NCI-H2227 (cell line): ENCODE measurements at regions not wholly inside any gene's neighbourhood (a gene's known extent, or its start where the extent isn't known, plus 50 kb on each side); places are given as distances from the start of the nearest gene placed in this dataset.
"Not testable (repeated sequence)": the region's sequence is repeated elsewhere in the genome, so short reads cannot be mapped to it uniquely, and the experiment has no call there.

Experiments
- DNase-seq: peaks from one replicate; lab custom pipeline; 2025; ENCODE audit not compliant: unreplicated experiment; lab: John Stamatoyannopoulos, UW

GRCh38 chr16:62392698-62393097, 356.5 kb upstream of the CDH8 start:
- no peak for DNase-seq

DNA sequence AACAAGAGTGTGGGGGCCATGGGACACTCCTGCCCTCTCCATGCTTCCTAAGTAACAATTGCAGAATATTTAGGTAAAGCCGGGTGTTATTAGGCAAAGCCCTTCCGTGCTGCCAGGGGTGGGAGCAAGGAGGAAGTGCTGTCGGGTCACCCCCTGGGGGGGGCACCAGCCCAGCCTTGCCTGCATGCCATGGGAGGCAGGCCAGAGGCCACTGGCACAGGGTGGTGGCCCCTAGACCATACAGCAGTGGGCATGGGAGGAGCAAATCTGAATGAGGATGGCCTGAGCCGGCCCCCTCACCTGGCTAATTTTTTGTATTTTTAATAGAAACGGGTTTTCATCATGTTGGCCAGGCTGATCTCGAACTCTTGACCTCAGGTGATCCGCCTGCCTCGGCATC, 355.7 kb upstream of the CDH8 start:
- DNase-seq: no peak

DNA sequence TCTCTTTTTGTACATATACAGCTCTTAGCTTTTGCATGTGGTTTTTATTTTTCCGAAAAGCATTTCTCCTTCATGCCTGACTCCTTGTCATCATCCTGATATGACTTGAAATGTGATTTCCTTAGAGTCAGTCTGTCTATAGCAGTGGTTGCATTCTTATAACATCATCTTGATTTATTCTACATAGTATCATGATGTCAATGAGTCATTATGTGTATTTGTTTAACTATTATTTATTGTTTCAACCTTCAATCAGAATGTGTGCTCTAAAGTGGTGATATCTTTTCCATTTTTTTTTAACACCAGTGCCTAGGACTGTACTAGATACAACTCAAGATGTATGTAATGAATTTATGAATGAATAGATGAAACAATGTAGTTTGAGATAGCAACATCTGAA, 354.9 kb upstream of the CDH8 start:
- DNase-seq: no peak

- no peak for DNase-seq
Observed at GRCh38 chr16:62390214-62390613, 354.0 kb upstream of the CDH8 start.

DNA sequence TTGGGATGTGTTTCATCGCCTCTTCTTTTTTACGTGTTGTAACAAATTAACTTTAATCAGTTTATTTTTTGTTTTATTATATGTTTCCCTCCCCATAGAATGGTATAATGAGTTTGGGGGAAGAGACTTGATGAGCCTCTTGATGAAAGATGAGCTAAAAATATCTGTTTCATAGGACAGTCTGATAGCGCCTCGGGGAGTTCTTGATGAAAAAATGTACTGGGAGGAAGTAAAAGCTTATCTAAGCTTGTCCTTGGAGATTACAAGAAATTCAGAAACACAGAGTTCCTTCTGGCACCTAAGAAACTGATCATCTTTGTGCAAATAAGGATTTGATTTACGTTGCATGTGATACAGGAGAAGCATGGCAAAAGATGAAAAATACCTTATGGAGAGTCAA, 350.2 kb upstream of the CDH8 start:
- no peak for DNase-seq

- DNase-seq: no peak
Observed at GRCh38 chr16:62383941-62384340, 347.7 kb upstream of the CDH8 start.

GRCh38 chr16:62370445-62370844, 334.2 kb upstream of the CDH8 start:
- no peak for DNase-seq

GRCh38 chr16:62363501-62363900, 327.3 kb upstream of the CDH8 start:
- peak; percentile 10 for DNase-seq

- no peak for DNase-seq
Observed at GRCh38 chr16:62353355-62353754, 317.1 kb upstream of the CDH8 start.

DNA sequence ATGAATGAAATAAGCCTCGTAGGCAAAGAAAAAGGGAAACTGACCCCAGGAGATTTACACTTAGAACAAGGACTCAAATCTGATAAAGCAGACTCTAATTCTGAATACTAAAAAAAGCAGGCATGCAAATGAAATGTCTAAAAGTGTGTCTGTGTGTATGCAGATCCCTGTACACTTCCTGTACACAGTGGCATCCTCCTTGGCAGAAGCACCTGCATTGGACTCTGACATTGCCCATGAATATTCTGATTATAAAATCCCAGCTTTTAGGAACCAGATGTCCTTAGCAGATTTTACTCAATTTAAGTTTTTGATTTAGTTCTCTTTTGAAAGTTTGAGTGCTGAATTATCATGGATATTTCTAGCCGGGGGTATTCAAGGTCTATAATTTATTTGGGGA, 306.0 kb upstream of the CDH8 start:
- no peak for DNase-seq

DNA sequence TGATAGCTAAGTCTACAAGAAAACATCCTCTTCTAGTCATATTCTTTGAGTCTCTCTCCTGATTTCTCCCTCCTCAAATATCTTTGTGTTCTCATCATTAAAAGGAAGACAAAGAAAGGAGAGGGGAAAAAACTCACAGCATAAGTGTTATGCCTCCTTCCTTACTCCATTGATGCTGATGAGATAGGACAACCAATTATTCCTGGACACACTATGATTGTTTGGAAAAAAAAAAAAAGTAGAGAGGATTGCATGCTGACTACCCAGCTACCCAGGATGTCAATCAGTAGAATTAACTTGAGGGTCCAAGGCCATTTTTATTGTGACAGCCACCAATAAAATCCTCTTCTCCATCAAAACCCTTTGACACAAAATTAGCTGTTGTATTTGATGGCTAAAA, 299.1 kb upstream of the CDH8 start:
- DNase-seq: no peak

GRCh38 chr16:62321606-62322005, 285.4 kb upstream of the CDH8 start:
- DNase-seq: no peak

GRCh38 chr16:62298600-62298999, 262.4 kb upstream of the CDH8 start:
- DNase-seq: peak; percentile 20

GRCh38 chr16:62294213-62294972, 258.2 kb upstream of the CDH8 start:
- DNase-seq: no peak

- DNase-seq: no peak
Observed at GRCh38 chr16:62288990-62289629, 252.9 kb upstream of the CDH8 start.

- peak; percentile 80 for DNase-seq
Observed at GRCh38 chr16:62280506-62280905, 244.3 kb upstream of the CDH8 start.

- DNase-seq: no peak
Observed at GRCh38 chr16:62277942-62278341, 241.7 kb upstream of the CDH8 start.

- DNase-seq: no peak
Observed at GRCh38 chr16:62276637-62277036, 240.4 kb upstream of the CDH8 start.

DNA sequence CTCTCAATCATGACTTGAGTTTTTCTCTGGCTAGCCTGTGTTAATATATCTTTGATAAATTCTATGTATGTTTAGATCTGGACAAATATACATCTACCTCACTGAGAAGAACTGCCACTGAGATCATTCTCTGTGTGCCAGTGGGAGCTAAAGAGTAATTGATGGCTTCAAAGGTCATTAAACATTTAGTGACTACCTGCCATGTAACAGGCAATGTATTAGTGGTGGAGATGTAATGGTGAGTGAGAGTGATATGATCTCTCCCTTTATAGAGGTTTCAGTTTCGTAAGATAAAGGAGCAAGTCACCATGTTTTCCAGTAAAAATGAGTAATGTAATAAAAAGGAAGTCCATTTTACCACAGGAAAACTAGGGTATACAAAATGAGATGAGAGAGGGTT, 235.8 kb upstream of the CDH8 start:
- no peak for DNase-seq

GRCh38 chr16:62261760-62262159, 225.5 kb upstream of the CDH8 start:
- DNase-seq: no peak

DNA sequence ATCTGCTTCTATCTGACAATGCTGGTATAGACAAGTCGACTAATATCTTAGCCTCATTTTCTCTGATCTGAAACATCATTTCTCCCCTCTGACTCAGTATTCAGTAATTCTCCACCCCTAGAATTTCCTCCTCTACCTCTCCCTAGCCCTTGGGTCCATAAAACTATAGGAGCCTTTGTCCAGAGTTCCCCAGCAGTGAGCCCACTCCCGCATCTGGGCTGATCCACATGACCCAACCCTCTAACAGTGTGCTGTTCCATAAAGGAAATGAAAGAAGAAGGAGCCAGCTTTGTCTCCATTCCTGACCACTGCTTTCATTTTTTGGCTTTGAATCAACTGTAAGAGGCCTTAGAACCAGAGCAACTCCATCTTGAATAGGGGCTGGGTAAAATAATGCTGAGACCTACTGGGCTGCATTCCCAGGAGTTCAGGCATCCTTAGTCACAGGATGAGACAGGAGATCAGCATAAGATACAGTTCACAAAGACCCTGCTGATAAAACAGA, 222.7 kb upstream of the CDH8 start:
- not testable (repeated sequence) for DNase-seq

GRCh38 chr16:62256406-62256805, 220.2 kb upstream of the CDH8 start:
- no peak for DNase-seq

- DNase-seq: no peak
Observed at GRCh38 chr16:62254847-62255246, 218.6 kb upstream of the CDH8 start.
